HG03095 (cell line): ENCODE measurements at regions not wholly inside any gene's neighbourhood (a gene's known extent, or its start where the extent isn't known, plus 50 kb on each side); places are given as distances from the start of the nearest gene placed in this dataset.
"Not testable (repeated sequence)": the region's sequence is repeated elsewhere in the genome, so short reads cannot be mapped to it uniquely, and the experiment has no call there.

ENCODE experiments used
- ATAC-seq: cut with Tn5 transposase; IDR thresholded peaks from one replicate; pipeline ENCODE4 v1.9.1; 2021; ENCODE audit warnings: moderate library complexity; ENCODE audit not compliant: unreplicated experiment

GRCh38 chr13:48843630-48844380, 131.9 kb upstream of the FNDC3A start:
- ATAC-seq = no peak

DNA sequence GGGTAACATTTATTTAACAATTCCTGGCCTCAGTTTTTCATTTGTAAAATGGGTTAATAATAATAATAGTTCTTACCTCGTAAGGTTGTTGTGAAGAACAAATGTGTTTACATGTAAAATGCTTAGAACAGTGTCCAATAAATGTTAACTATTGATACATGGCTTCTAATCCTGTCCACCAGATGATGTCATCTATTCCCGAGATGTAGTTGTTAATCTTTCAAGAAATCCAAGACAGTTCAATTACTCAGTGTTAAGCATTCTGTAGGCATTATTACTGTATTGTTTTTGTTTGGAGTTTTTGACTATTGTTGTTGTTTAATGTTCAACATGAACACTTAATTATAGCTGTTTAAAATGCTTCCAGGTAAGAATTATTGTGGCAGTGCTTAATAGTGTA, 131.0 kb upstream of the FNDC3A start:
- ATAC-seq = no peak

GRCh38 chr13:48849515-48849914, 126.2 kb upstream of the FNDC3A start:
- no peak for ATAC-seq

GRCh38 chr13:48851707-48852106, 124.0 kb upstream of the FNDC3A start:
- no peak for ATAC-seq

- ATAC-seq = no peak
Observed at GRCh38 chr13:48852911-48853727, 122.6 kb upstream of the FNDC3A start.

GRCh38 chr13:48853728-48854102, 122.0 kb upstream of the FNDC3A start:
- no peak for ATAC-seq

GRCh38 chr13:48857576-48857975, 118.1 kb upstream of the FNDC3A start:
- ATAC-seq = no peak

DNA sequence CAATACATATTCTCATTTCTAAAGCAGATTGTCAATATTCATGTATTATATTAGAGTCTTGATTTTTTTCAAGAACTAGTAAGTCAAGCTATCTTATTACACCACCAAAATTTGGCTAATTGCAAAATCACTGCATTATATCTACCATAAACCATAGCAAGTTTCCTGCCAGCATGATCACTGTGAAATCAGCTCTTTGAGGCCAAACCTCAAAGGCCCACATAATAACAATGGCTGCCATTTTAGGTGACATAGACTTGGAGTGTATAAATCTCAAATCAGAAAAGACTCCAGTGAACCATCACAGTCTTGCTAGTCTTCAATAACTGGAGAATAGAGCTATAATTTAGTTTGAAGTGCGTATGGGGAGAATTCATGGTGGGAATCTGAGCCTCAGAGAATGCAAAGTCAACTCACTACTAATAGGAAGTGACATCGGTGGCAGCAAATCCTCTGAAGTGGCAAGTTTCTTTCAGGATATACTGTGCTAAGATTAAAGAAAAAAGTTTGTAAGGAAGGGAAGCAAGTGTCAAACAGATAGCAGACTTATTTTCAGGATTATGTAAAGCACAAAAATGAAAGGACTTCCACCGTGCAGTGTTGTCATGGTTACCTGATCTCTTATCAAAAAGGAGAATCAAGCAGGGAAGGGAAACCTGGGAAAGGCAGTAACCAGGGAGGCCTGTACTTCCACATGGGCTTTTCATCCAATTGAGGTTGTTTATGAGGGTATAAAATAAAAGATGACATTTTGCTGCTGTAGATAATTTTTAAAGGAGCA, 117.4 kb upstream of the FNDC3A start:
- ATAC-seq = no peak

DNA sequence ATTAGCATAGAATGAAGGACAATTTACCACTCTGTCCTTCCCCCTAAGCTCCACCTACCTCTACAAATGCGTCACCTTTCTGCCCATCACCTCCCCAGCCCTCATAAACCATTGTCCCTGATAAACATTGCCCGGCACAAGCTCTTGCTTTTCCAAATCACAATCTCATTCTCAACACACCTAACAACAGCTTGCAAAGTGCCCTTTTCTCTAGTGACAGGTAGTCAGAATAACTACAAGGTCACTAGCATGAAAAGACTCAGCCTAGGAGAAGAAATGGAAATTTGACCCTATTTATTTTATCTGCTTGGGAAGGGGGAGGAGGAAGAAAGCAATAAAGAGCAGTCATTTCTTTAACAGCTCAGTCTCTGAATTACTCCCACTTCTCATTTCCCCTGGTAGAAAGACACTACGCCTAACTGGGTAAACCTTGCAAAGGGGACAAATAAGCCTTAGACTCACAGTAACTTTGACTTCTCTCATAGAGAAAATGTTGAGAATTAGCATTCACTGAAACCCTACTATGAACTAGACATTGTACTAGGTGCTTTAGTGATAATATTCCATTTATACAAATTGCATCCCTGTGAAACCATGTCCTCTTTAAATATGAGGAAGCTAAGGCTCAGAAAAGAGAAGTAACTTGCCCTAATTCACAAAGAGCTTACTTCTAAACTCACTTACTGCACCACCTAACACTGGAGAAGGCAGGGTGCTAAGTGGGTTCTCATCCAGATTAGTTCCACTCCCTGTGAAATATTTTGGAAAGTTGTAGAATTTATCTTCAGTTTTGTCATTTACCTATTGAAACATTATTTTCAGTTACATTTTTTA, 116.2 kb upstream of the FNDC3A start:
- no peak for ATAC-seq

DNA sequence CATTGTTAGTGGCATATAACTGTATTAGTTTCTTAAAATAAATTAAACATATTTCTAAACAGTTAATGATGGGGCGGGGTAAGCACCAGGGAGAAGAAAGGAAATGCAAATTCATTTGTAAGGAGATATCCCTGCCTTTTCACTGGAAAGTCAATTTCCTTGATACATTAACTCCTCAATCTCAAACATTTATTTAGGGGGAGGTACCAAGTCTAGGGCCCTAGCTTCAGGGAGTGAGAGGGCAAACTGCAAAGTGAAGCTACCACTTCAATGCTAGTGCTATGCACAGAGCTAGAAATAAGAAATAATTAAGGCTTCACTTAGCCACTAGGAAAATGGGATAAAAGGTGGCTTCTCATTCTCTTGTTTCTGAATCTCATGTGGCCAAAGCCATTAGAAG, 115.3 kb upstream of the FNDC3A start:
- ATAC-seq = no peak

DNA sequence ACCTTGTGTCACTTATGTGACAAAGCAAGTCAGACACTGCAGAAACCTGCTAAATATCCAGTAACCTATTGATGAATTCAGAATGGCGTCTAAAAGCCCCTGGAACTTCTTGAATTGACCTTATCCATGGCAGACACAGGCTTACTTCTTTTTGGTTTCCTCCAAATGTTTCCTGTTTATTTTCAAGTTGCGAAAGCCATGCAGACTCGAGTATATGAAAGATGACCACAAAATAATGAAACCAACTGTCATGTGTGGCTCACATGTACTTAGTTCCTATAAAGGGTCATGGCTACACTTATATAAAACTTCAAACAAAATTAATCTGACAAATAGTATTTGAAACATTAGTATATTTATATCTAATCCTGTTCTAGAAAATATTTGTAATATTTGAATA, 113.1 kb upstream of the FNDC3A start:
- no peak for ATAC-seq

- no peak for ATAC-seq
Observed at GRCh38 chr13:48864100-48864499, 111.6 kb upstream of the FNDC3A start.

DNA sequence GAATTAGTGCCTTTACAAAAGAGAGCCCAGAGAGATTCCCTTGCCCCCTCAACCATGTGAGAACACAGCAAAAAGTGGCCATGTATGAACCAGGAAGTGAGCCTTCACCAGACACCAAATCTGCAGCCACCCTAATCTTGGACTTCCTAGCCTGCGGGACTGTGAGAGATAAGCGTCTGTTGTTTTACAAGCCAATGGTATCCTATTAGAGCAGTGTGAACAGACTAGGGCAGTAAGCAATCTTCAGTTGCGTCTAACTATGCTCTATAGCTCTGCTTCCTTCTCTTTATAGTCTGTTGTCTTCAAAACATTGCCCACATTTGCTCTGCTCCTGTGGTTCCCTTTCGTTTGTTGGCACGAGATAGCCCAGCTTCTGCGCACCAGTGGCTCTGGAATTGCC, 109.5 kb upstream of the FNDC3A start:
- ATAC-seq = no peak

- ATAC-seq = no peak
Observed at GRCh38 chr13:48873081-48873480, 102.6 kb upstream of the FNDC3A start.

GRCh38 chr13:48873587-48873986, 102.1 kb upstream of the FNDC3A start:
- no peak for ATAC-seq

- no peak for ATAC-seq
Observed at GRCh38 chr13:48874165-48874564, 101.5 kb upstream of the FNDC3A start.

DNA sequence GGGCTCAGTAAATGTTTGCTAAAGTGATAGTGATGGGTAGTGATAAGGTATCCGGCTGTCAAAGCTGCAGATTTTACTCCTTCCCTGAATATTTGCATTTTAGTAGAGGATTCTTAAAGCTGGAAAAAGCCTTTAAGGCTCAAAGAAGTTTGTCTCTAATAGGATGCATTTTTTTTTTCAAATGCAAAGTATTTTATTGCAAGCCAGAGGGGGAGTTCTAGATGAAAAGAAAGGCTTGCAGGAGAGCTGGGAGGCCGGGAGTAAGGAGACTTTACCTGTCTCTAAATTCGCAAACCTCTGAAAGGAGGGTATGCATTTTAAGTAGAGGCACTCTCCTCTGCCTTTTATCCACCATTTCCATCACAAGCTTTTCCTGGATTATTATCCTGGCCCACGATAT, 100.7 kb upstream of the FNDC3A start:
- ATAC-seq = no peak

DNA sequence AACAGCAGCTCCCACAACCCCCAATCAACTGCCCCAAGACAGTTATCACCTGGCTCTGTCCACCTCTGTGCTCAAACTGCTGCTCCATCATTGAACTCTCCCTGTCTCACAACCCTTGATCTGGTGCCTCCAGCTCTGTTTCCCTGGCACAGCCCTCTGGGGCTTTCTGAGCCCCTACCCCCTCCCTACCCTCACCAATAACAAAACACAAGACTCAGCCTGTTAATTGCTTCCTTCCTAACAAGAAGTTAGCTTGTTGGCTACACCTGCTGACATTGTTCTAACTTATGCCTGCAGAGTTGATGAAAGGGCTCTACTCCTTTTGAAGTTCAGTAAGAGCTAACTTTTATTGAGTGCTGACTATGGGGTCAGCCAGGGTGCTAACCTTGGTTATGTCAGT, 99.4 kb upstream of the FNDC3A start:
- no peak for ATAC-seq

DNA sequence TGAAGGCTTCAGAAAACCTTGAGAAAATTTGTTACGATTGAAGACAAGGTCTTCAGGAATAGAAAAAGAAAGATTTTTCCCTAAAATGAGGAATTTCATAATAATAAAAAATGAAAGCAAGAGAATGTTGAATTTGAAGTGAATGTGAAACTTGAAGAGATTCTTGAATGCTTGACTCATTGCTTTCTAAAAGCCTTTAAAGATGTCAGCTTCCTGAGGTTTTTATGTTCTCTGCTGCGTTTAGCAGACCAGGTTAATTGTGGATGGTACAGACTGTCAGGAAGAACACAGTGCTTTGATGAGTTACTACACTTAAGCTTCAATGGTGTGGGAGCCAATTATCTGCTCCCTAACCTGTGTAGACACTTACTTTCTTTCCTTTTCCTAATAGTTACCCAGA, 96.3 kb upstream of the FNDC3A start:
- no peak for ATAC-seq

GRCh38 chr13:48879854-48880253, 95.9 kb upstream of the FNDC3A start:
- no peak for ATAC-seq

DNA sequence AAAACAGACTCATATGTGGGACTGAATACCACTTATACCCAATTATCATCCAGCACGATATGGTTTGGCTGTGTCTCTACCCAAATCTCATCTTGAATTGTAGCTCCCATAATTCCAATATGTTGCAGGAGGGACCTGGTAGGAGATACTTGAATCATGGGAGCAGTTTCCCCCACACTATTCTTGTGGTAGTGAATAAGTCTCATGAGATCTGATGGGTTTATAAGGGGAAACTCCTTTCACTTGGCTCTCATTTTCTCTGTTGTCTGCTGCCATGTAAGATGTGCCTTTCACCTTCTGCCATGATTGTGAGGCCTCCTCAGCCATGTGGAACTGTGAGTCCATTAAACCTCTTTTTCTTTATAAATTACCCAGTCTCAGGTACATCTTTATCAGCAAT, 91.9 kb upstream of the FNDC3A start:
- ATAC-seq = not testable (repeated sequence)
